Stimulated activated CD8-positive, alpha-beta memory T cell treated with anti-CD3 and anti-CD28 coated beads, Interleukin-15, amount 100 ng/mL, for 24 hours (primary cell): ENCODE measurements at regions not wholly inside any gene's neighbourhood (a gene's known extent, or its start where the extent isn't known, plus 50 kb on each side); places are given as distances from the start of the nearest gene placed in this dataset.

ENCODE experiments used
- DNase-seq: peaks from one replicate; pipeline ENCODE4 v3.0.0-alpha.2; 2020; ENCODE audit warnings: low read depth

DNA sequence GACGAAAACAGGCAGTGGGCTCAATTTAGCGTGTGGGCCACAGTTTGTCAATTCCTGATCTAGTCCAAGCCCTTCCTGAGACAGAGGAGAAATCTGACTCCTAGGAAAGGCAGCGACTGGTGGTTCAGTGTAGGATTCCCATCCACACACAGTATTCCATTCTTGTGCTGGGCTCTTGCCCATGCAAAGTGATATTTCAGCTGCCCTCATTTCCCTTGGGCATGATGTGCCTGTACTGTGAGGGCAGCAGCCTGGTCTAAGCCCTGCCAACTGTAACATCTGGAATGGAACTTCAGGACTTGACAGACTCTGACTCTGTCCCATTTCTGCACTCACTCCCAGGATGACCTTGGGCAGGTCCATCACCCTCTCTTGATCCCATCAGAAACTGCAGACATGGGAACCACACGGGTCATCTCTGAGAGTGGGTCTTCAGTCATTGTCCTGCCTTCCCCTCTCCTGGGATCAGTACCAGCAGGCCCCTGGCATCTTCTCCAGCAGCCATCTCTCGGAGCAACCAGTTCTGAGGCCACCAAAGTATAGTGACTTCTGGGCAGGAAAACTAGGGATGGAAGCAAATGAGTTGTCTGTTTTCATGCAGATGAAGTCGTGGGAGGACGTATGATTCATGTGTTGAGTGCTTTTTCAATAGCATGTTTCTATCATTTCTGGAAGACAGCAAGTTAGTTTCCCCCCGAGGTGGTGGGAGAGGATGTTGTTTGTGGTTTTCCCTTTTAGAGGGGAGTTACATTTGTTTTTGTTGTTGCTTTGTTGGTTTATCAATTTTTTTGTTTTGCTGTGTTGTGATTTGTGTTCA lies 54.2 kb upstream of the BCL2L14 start:
- DNase-seq, result no peak

DNA sequence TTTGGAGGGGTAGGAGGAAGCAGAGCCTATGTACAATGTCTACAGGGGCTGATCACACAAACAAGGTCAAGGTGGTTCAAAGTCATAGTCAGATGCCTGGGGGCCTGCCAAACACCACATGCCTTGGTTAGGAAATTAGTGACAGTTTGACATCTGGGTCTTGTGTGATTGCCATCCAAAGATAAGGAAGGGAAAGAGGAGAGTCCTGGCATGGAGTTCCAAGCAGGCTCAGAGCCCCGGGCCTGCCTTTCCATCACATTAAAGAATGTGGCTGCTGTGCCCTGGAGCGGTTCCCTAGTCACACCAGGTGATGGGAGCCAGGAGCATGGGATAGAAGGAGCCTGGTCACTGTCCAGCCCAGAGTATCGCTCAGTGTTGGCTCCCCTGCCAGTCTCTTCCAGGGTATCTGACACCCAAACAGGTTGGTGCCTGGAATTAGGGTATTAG lies 53.6 kb upstream of the BCL2L14 start:
- DNase-seq, result no peak

GRCh38 chr12:12017798-12018197 lies 52.9 kb upstream of the BCL2L14 start:
- no peak for DNase-seq

GRCh38 chr12:12018454-12018853 lies 52.3 kb upstream of the BCL2L14 start:
- no peak for DNase-seq

DNA sequence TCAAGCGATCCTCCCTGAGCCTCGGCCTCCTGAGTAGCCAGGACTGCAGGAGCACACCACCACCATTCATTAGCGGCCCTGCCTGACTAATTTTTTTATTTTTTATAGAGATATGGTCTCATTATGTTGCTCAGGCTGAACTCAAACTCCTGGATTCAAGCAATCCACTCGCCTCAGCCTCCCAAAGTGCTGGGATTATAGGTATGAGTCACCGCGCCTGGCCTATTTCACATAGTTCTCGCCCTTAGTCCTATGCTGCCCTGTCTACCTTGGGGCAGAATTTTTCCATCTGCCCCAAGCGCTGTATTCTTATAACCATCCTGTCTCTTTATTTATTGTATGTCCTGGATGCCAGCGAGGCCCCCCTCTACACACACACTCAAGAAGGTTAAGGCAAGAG lies 50.9 kb upstream of the BCL2L14 start:
- no peak for DNase-seq

- no peak for DNase-seq
These were observed 50.0 kb upstream of the BCL2L14 start for GRCh38 chr12:12020762-12021161.
